LHCN-M2 (cell line): ENCODE measurements at regions not wholly inside any gene's neighbourhood (a gene's known extent, or its start where the extent isn't known, plus 50 kb on each side); places are given as distances from the start of the nearest gene placed in this dataset.

ENCODE experiments used
- DNase-seq: peaks from one replicate; pipeline ENCODE4 v3.0.0-alpha.2; 2012; ENCODE audit warnings: low read depth

GRCh38 chr20:11277858-11278257, 604.1 kb upstream of the JAG1 start:
- no peak for DNase-seq

- no peak for DNase-seq
Measured at GRCh38 chr20:11278461-11278860, 604.7 kb upstream of the JAG1 start.

- DNase-seq: no peak
Measured at GRCh38 chr20:11281240-11281639, 607.4 kb upstream of the JAG1 start.

- no peak for DNase-seq
Measured at GRCh38 chr20:11281768-11282167, 608.0 kb upstream of the JAG1 start.

GRCh38 chr20:11287126-11287525, 613.3 kb upstream of the JAG1 start:
- DNase-seq: no peak

- no peak for DNase-seq
Measured at GRCh38 chr20:11296221-11296620, 621.5 kb upstream of the BTBD3 start.

- DNase-seq: no peak
Measured at GRCh38 chr20:11296951-11297350, 620.7 kb upstream of the BTBD3 start.

- DNase-seq: no peak
Measured at GRCh38 chr20:11301699-11302098, 616.0 kb upstream of the BTBD3 start.

DNA sequence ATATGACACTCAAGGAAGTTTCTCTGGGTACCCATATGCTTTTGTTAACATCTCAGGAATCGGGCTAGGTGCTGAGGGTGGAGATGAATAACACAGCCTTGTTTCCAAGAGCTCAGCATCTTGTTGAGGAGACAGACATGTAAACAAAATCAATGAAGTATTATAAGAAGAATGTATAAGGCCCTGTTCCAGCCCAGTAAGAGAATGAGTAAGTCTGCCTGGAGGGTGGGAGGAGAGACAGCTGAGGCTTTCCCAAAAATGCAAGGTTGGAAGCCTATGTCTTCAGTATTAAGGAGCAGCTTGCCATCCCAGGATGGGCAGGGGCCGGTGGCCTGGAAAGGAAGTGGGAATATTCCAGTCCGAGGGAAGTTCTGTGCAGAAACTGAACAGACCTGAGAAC, 615.3 kb upstream of the BTBD3 start:
- DNase-seq: peak; percentile 5

DNA sequence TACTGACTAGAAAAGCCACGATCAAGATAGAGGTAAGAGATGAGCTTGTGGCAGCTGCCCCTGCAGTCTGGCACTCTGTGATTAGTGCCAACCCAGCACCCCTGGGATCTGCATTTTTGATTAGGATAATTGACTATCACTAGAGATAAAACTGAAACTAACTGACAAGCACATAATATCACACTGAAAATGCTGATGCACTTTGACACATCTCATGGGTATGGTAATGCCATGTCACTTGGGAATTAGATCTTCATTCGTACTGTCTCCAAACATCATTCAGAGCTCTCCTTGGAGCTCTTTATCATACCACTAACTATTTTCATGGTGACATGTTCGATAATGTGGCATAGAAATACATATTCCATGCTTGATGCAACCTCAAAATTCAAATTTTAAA, 612.9 kb upstream of the BTBD3 start:
- no peak for DNase-seq

DNA sequence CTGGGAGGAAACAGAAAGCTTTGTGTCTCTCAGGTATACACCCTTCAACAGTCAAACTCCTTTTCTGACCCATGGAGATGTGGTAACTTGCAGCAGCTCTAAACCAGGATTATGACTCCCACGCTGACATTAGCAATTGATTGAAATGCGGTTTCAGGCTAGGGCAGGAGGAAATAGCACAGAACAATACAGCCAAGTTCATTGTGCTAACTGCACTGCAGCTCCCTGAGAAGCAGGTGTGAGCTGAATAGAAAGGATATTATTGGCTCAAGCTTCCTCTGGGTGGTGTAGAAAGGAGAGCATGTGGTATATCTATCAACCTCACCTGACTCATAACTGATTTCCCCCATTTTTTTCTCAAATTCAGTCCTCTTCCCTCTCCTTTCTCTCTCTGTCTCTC, 612.3 kb upstream of the BTBD3 start:
- DNase-seq: no peak

GRCh38 chr20:11311659-11312224, 606.0 kb upstream of the BTBD3 start:
- DNase-seq: no peak

GRCh38 chr20:11315525-11315924, 602.2 kb upstream of the BTBD3 start:
- DNase-seq: no peak

- DNase-seq: no peak
Measured at GRCh38 chr20:11316244-11316643, 601.4 kb upstream of the BTBD3 start.

DNA sequence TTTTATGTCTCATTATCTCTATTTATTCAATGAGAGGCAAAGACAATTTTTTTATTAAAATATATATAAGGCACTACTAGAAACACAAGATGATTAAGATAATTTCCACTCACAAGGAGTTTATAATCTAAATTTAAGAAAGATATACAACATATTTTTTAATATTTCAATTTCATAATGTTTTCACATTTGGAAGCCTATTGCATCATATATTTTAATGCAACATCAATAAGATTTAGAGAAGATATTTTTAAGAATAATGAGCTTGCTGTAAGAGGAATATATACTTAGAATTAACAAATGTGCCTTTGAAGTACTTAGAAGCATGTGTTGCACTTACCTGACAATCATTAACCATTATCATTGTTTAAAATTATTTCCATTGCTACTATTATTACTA, 597.7 kb upstream of the BTBD3 start:
- no peak for DNase-seq

DNA sequence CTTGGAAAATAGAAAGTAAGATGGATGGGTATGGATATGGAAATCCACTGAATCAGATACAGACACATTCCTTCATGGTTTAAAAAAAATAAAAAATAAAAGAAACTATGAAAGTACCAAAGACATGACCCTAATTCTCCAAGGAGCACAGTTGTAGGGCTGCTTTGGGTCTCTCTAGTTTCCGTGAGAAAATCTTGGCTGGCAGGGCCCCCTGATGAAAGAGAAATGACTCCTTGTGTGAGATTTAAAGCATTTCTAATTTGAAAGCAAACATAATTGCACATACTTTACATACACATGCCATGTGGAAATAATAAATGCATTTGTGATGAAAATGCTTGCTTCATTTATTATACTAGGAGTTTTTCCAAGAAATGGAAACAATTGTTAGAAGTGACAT, 593.9 kb upstream of the BTBD3 start:
- DNase-seq: no peak

GRCh38 chr20:11324990-11325389, 592.7 kb upstream of the BTBD3 start:
- no peak for DNase-seq

- DNase-seq: no peak
Measured at GRCh38 chr20:11328839-11329238, 588.9 kb upstream of the BTBD3 start.

DNA sequence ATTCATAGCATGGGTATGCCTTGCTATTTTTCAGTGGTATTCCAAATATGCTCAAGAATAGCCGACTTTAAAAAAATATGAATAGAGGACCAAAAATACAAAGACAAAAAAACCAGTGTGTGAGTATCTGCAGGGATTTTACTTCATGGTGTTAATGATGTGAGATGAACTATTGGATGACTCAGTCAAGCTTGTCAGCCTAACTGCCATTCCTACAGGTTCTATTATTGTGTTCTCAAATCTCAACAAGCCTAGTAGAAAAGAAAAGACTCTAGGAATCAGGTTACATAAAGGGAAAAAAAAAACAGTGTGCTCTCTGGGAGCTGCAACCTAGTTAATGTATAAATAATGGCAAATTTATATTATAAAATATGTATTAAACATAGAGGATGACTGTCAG, 588.4 kb upstream of the BTBD3 start:
- DNase-seq: peak; percentile 3

- peak; percentile 1 for DNase-seq
Measured at GRCh38 chr20:11331096-11331495, 586.6 kb upstream of the BTBD3 start.

DNA sequence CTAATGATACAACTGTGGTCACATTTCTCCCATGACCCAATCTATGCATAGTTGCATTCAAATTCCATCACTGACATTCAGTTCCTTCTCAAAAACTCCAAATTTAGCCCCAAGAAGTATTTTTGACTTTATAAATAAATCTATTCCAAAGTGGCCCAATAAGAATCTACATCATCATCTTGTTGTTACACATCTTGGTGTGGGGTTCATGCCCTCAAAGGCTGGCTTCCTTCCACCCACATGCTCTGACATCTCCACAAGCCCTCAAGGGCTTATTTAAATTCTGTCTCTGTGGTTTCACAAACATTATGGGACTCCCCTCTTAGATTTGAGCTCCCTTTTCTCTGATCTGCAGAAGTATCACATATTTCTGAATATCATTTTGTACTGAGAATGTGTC, 585.3 kb upstream of the BTBD3 start:
- no peak for DNase-seq

- DNase-seq: no peak
Measured at GRCh38 chr20:11333634-11334033, 584.1 kb upstream of the BTBD3 start.

DNA sequence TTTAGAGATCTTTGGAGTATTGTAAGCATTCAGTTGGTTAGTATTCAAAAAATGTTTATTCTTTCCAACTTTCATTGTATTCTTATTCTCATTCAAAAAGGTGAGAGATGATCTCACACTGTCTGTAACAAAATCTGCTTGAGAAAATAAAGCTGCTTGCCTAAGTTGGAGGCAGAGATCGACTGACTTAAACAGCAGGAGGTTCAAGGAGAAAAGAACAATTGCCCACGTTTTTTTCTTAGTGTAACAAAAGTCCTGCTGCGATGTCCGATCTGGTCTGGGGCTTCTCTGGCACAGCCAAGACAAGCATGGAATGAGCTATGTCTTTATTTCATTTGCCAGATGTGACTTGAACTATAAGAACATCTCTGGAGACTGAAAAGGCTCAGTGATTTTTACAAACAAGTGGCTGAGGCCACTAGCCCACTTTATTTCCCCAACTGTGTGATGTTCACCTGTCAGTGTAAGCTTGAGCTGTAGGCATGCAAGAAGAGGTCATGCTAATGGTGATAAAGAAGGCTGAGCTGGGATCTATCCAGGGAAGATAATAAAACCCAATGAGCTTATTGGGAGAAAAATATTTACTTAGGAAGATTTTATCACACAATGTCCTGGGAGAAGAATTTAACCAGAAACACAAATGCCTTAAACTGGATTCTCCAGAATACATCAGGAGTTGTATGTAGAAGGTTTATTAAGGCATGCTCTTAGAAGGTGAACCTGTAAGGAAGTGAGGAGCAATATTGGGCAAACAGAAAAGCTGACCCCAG, 580.1 kb upstream of the BTBD3 start:
- DNase-seq: no peak
